ENCODE measurements at regions not wholly inside any gene's neighbourhood (a gene's known extent, or its start where the extent isn't known, plus 50 kb on each side); places are given as distances from the start of the nearest gene placed in this dataset.

DNA sequence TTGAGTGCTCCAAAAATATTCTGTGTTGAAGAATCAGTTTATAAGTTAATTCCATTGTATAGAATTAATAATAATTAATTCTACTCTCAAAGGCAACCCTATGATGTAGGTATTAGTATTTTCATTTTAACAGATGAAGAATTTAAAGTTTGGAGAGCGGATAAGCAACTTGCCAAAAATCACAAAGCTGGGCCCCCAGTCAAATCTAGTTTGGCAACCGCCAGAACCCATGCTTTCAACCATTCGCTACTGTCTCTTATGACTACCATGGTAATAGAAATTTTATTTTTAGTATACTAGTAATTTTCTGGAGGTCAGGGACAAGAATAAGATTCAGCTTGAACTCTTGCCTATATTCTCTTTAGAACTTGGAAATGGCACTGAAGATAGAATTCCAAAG lies 229.8 kb downstream of the IBTK start:
- peak; percentile 82 for DNase-seq (ENCODE audit: low read depth)
- no peak overlapping the region for H3K4me3 ChIP-seq (ENCODE audit: low read depth, low read length)
- TF ChIP-seq, protein P1, sequence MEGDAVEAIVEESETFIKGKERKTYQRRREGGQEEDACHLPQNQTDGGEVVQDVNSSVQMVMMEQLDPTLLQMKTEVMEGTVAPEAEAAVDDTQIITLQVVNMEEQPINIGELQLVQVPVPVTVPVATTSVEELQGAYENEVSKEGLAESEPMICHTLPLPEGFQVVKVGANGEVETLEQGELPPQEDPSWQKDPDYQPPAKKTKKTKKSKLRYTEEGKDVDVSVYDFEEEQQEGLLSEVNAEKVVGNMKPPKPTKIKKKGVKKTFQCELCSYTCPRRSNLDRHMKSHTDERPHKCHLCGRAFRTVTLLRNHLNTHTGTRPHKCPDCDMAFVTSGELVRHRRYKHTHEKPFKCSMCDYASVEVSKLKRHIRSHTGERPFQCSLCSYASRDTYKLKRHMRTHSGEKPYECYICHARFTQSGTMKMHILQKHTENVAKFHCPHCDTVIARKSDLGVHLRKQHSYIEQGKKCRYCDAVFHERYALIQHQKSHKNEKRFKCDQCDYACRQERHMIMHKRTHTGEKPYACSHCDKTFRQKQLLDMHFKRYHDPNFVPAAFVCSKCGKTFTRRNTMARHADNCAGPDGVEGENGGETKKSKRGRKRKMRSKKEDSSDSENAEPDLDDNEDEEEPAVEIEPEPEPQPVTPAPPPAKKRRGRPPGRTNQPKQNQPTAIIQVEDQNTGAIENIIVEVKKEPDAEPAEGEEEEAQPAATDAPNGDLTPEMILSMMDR (IDR thresholded peaks at IDR 0.05; ENCODE audit: insufficient read depth, low read length), result no peak

DNA sequence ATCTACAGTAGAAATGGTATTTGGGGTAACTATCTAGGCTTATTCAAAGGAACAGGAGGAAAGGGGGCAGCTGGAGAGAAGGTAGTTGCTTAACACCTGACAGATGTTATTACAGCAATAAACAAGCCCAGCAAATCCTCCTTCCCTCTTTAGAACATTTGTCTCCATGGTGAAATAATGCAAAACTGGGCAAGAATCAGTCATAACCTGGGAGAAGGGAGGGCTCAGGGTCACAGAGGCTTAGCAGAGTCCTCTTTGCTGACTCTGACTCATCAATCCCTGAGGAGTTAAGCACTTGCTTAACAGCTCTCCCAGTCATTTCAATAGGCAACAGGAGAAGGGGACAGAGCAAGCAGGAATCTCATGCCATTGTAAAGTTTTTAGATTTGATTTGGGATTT lies 230.3 kb downstream of the IBTK start:
- H3K4me3 ChIP-seq (ENCODE audit: low read depth, low read length), result peak overlapping the region; percentile 14
- DNase-seq (ENCODE audit: low read depth), result peak; percentile 85
- TF ChIP-seq, protein P1 (IDR thresholded peaks at IDR 0.05; ENCODE audit: insufficient read depth, low read length), result no peak

DNA sequence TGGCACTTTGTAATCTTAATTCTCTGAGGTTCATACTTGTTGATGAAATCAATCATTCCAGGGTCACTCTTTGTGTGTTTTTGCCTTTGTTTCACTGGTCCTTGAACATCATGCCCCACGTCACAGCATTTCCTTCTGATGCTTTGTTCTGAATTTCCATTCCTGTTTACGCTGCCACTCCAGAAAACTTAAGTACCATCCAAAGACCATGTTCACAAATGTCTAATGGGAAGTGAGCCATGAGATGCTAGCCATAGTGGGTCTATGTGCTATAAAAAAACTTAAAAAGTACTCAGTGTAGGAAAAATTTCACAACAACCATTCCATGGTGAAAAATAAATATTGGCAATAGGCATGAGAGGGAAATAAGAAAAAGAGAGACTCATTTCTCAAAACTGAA lies 232.0 kb downstream of the IBTK start:
- no peak for DNase-seq (ENCODE audit: low read depth)
- no peak overlapping the region for H3K4me3 ChIP-seq (ENCODE audit: low read depth, low read length)
- TF ChIP-seq, protein P1 (IDR thresholded peaks at IDR 0.05; ENCODE audit: insufficient read depth, low read length), result no peak

DNA sequence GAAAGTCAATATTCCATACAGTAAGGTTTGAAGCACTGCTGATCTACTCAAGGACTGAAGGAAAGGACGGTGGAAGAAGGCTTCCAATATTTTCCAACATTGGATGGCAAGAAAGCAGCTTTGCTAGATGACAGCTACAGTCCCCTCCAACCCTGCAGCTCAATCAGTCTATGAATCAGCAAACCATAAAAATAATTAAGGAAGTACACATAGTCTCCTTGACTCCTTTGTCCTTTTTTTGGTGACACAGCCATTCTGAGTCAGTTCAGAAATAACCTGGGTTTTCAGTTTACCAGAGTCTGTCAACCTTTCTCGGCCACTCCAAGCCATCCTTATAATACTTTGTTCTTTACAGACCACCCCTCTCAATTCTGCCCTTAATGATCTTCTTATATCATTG lies 232.5 kb downstream of the IBTK start:
- DNase-seq (ENCODE audit: low read depth), result no peak

DNA sequence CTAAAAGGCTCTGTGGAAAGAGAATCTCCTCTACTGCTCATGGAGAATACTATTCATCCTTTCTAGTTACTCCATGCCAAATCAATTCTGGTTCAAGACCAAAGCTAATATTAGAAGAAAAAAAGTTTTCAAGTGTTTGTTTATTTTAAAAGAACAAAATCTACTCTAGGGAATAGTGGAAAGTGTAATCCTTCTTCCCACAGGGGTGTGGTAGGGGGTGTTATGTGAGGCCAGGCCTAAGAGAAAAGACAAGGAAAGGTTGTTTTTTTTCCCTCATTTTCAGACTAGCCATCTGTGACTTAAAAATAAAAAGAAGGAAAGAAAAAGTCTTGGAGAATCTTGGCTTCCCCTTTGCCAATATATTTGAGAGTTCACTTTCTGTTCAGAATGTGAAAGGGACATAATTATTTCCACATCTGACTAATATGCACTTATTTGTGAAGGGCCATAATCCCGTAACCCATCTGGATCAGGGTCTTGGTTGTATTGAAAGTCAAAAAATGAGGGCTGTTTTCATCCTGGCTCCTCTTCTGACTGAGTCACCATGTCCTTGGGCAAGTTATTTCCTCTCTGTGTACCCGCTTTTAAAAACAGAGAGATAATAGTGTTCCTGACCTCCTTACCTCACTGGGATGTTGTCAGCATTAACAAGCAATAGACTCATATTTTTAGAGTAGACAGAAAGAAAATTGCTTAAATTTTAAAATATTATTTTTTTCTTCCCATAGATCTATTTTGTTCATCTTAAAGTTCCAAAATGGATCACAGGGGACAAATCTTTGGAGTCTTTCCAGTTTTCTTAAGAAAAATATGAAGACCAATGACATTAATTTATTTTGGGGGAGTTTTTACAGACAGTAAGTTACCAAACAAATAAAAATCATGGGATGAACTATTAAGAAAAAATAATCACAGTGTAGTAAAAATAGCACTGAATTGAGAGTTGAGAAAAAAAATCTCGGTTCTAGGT lies 233.7 kb downstream of the IBTK start:
- peak; percentile 79 for DNase-seq (ENCODE audit: low read depth)
- TF ChIP-seq, protein P1 (IDR thresholded peaks at IDR 0.05; ENCODE audit: insufficient read depth, low read length), result no peak
- no peak overlapping the region for H3K4me3 ChIP-seq (ENCODE audit: low read depth, low read length)

More for the DNA sequence above, 232.5 kb downstream of the IBTK start:
- H3K4me3 ChIP-seq (ENCODE audit: low read depth, low read length), result no peak overlapping the region
- TF ChIP-seq, protein P1 (IDR thresholded peaks at IDR 0.05; ENCODE audit: insufficient read depth, low read length), result no peak

DNA sequence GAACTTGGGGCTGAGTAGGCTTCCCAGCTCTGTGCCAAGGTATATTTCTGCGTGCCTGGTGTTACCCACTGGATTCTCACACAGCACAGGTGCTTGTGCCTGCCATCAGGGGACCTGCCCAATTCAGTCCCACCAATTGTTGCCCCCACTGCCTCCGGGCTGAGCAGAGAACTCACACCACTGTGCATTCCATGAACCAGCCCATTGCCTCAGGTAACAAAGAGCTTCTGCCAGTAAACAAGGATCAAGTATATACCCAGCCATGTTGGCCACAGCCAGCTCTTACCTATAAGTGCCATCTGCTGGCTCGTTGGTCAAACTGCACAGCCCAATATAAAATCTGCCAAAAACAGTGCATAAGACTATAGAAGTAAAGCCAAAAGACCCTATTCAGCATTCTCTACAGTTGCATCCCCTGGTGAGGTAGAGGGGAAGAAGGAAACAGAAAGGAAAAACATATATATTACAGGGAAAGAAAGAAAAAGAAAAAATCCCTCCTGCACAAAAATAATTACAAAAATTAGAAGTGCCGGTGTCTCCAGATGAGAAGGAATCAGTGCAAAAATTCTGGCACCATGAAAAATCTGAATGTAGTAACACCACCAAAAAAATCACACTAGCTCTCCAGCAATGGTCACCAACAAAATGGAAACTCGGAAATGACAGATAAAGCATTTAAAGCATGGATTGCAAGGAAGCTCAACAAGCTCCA lies 241.4 kb downstream of the IBTK start:
- H3K4me3 ChIP-seq (ENCODE audit: low read depth, low read length), result no peak overlapping the region
- DNase-seq (ENCODE audit: low read depth), result peak; percentile 61
- TF ChIP-seq, protein P1 (IDR thresholded peaks at IDR 0.05; ENCODE audit: insufficient read depth, low read length), result peak; percentile 71
